ENCODE measurements at regions not wholly inside any gene's neighbourhood (a gene's known extent, or its start where the extent isn't known, plus 50 kb on each side); places are given as distances from the start of the nearest gene placed in this dataset.

DNA sequence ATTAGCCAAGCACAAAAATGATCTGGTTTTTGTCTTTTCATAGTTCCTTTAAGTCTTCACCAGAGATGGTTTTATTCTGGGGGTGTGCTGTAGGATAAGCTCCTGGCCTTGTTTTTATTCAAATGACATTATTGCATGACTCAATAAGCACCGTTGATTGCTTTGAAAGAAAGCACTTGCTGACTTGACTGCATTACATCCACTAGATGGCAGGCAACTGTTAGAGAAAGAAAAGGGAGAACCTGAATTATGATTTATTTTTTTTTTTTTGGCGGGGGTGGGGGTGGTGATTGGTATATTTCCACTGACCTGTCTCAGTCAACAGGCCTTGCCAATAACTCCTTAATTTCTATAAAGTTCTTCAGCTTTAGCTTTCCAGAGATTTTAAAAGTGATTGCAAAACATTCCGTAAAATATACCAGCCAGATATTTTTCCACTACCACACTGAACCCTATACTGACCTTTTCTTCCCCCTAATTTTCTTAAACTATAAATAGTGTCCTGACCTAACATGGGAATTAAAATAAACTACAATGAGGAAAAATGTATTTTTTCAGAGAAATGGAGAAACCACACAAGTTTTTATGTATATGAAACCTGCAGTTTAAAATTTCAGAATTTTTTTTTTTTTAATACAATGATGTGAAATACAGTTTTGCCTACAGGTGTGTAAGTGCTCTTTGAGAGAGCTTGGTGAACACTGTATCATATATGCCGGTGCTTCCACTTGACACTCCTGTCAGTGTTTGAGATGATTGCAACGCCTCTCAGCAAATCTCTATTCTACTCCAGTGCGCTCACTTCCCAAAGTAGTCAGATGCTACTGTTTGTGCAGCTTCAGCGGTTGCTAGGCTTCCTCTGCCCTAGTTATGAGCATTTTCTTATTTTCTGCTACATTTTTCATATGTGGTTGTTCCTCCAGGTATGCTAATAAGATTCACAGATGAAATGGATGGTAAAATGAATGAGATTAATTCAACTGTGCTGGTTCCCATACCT lies 274.3 kb downstream of the CD109 start:
- H3K36me3 ChIP-seq (ENCODE audit: insufficient read depth, low read length), result no peaks in the 10 kb centered on the region
- no peak overlapping the region for H3K4me2 ChIP-seq (ENCODE audit: low read length)
- TF ChIP-seq CTCF (IDR thresholded peaks at IDR 0.05; ENCODE audit: low read length) (peak; percentile 64), EZH2 (IDR thresholded peaks at IDR 0.05; ENCODE audit: borderline replicate concordance, low read length) (no peak)
- no peaks in the 10 kb centered on the region for H4K20me1 ChIP-seq (ENCODE audit: insufficient read depth, low read length)
- no peak overlapping the region for H3K27ac ChIP-seq (ENCODE audit: low read depth, low read length, poor library complexity, severe bottlenecking)
- no peak overlapping the region for H3K4me3 ChIP-seq (ENCODE audit: low read depth, low read length, poor library complexity, severe bottlenecking)
- no peaks in the 10 kb centered on the region for H3F3A ChIP-seq (ENCODE audit: insufficient read depth, low read length)
- H2AFZ ChIP-seq (ENCODE audit: low read length), result no peak overlapping the region
- no peaks in the 10 kb centered on the region for H3K9me3 ChIP-seq (ENCODE audit: low read length)
- no peaks in the 10 kb centered on the region for H3K79me2 ChIP-seq (ENCODE audit: insufficient read depth, low read length)
- no peak overlapping the region for H3K9ac ChIP-seq (ENCODE audit: low read length)
- no peaks in the 10 kb centered on the region for H3K27me3 ChIP-seq (ENCODE audit: insufficient read depth, low read length)
- no peaks in the 10 kb centered on the region for H3K4me1 ChIP-seq (ENCODE audit: insufficient read depth, low read length, severe bottlenecking)
- no peaks in the 10 kb centered on the region for H3K9me2 ChIP-seq (ENCODE audit: low read depth, low read length)

DNA sequence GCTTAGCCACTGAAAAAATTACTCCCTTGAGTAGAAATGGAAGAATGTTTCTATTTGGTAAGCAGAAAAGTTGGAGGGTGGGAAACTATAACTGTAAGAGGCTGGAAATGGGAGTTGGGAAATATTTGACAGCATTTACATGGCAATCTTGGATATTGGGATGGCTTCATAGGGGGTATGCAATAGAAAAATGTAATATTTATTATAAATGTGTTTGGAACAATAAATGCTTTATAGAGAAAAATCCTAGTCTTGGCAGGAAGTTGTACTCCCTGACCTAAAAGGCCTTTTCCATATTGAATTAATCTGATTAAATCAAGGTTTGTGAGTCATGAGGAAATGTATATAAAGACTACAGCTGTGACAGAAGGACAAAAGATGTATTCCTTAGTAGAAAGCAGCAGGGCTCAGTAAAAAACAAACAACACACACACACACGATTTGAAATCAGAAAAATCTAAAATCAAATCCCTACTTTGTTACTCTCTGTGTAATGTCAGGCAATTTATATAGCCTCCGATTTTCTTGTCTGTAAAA lies 272.3 kb downstream of the CD109 start:
- Histone ChIP-seq H3K27me3 (ENCODE audit: insufficient read depth, low read length) (no peaks in the 10 kb centered on the region), H3K9ac (ENCODE audit: low read length) (no peak overlapping the region), H3K27ac (ENCODE audit: low read depth, low read length, poor library complexity, severe bottlenecking) (no peak overlapping the region), H3K4me2 (ENCODE audit: low read length) (no peak overlapping the region), H3K9me2 (ENCODE audit: low read depth, low read length) (no peaks in the 10 kb centered on the region), H3K4me3 (ENCODE audit: low read depth, low read length, poor library complexity, severe bottlenecking) (no peak overlapping the region), H3K79me2 (ENCODE audit: insufficient read depth, low read length) (no peaks in the 10 kb centered on the region), H3K36me3 (ENCODE audit: insufficient read depth, low read length) (no peaks in the 10 kb centered on the region), H2AFZ (ENCODE audit: low read length) (no peak overlapping the region), H3F3A (ENCODE audit: insufficient read depth, low read length) (no peaks in the 10 kb centered on the region), H4K20me1 (ENCODE audit: insufficient read depth, low read length) (no peaks in the 10 kb centered on the region), H3K4me1 (ENCODE audit: insufficient read depth, low read length, severe bottlenecking) (no peaks in the 10 kb centered on the region), H3K9me3 (ENCODE audit: low read length) (no peaks in the 10 kb centered on the region)
- TF ChIP-seq CTCF (IDR thresholded peaks at IDR 0.05; ENCODE audit: low read length), result no peak
- no peak for TF ChIP-seq EZH2 (IDR thresholded peaks at IDR 0.05; ENCODE audit: borderline replicate concordance, low read length)

- no peaks in the 10 kb centered on the region for H3F3A ChIP-seq (ENCODE audit: insufficient read depth, low read length)
- no peaks in the 10 kb centered on the region for H3K9me3 ChIP-seq (ENCODE audit: low read length)
- H3K79me2 ChIP-seq (ENCODE audit: insufficient read depth, low read length), result no peaks in the 10 kb centered on the region
- H2AFZ ChIP-seq (ENCODE audit: low read length), result no peak overlapping the region
- H3K27me3 ChIP-seq (ENCODE audit: insufficient read depth, low read length), result no peaks in the 10 kb centered on the region
- H3K4me1 ChIP-seq (ENCODE audit: insufficient read depth, low read length, severe bottlenecking), result no peaks in the 10 kb centered on the region
- H3K4me2 ChIP-seq (ENCODE audit: low read length), result no peak overlapping the region
- no peak overlapping the region for H3K27ac ChIP-seq (ENCODE audit: low read depth, low read length, poor library complexity, severe bottlenecking)
- TF ChIP-seq CTCF (IDR thresholded peaks at IDR 0.05; ENCODE audit: low read length) (no peak), EZH2 (IDR thresholded peaks at IDR 0.05; ENCODE audit: borderline replicate concordance, low read length) (no peak)
- no peaks in the 10 kb centered on the region for H4K20me1 ChIP-seq (ENCODE audit: insufficient read depth, low read length)
- no peak overlapping the region for H3K9ac ChIP-seq (ENCODE audit: low read length)
- H3K36me3 ChIP-seq (ENCODE audit: insufficient read depth, low read length), result no peaks in the 10 kb centered on the region
- H3K4me3 ChIP-seq (ENCODE audit: low read depth, low read length, poor library complexity, severe bottlenecking), result no peak overlapping the region
- H3K9me2 ChIP-seq (ENCODE audit: low read depth, low read length), result no peaks in the 10 kb centered on the region
Measured at GRCh38 chr6:73965539-73966029, 269.6 kb downstream of the CD109 start.
